ENCODE measurements at regions not wholly inside any gene's neighbourhood (a gene's known extent, or its start where the extent isn't known, plus 50 kb on each side); places are given as distances from the start of the nearest gene placed in this dataset.

DNA sequence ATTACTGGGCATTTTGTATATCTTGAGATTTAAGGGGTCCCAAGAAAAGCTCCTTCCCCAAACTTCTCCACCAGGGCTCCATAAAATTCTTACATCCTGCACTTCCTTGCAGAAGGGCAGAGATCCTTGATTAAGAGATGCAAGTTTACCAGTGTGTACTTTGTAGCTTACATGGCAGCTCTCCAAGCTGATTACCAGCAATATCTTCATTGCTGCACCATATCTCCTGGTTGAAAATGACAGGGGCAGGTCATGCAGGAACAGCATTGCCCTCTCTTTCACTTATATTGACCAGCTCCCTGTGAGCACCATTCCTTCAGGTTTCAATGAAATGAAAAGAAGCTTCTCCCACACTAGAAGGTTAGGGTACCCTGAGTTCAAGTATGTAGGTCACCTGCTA lies 184.6 kb upstream of the PHYHIPL start:
- H3K36me3 Mint-ChIP-seq (ENCODE audit: low read depth) = peaks cover 12% of the 10 kb centered on the region
- DNase-seq (ENCODE audit: low spot score) (no peak), ATAC-seq (no peak)
- H3K27me3 Mint-ChIP-seq (ENCODE audit: insufficient read depth, low read depth, poor library complexity) = peaks cover 6% of the 10 kb centered on the region
- Histone ChIP-seq H3K36me3 (ENCODE audit: insufficient read depth) (no peaks in the 10 kb centered on the region), H3K27ac (ENCODE audit: low read depth) (no peak overlapping the region), H3K4me2 (no peak overlapping the region), H2AFZ (no peak overlapping the region), H3K79me2 (replicated peaks; ENCODE audit: insufficient read depth) (no peaks in the 10 kb centered on the region), H3F3A (replicated peaks; ENCODE audit: low read depth) (no peaks in the 10 kb centered on the region), H3K9me2 (ENCODE audit: insufficient read depth) (no peaks in the 10 kb centered on the region), H3K4me3 (no peak overlapping the region), H4K20me1 (replicated peaks; ENCODE audit: insufficient read depth) (no peaks in the 10 kb centered on the region), H3K27me3 (ENCODE audit: insufficient read depth) (no peaks in the 10 kb centered on the region), H3K4me1 (ENCODE audit: insufficient read depth) (peaks cover 2% of the 10 kb centered on the region; the same call in 1 of the 2 replicates)
- peaks cover 22% of the 10 kb centered on the region for H3K9me3 Mint-ChIP-seq
- H3K27ac Mint-ChIP-seq = no peak overlapping the region
- TF ChIP-seq POLR2AphosphoS5 (IDR thresholded peaks at IDR 0.05; ENCODE audit: low read depth) = no peak
- TF ChIP-seq REST (IDR thresholded peaks at IDR 0.05; ENCODE audit: unreplicated experiment) = no peak
- TF ChIP-seq NANOG (IDR thresholded peaks at IDR 0.05; ENCODE audit: borderline replicate concordance) = no peak
- TF ChIP-seq STAT1 (IDR thresholded peaks at IDR 0.05; ENCODE audit: unreplicated experiment) = no peak
- no peak for TF ChIP-seq ZNF114 (CRISPR knock-in tag; IDR thresholded peaks at IDR 0.05)
- TF ChIP-seq ZNF331 (CRISPR knock-in tag; IDR thresholded peaks at IDR 0.05; ENCODE audit: low read depth) = no peak
- TF ChIP-seq CREB1 (CRISPR knock-in tag; IDR thresholded peaks at IDR 0.05; ENCODE audit: low read depth) = no peak
- TF ChIP-seq, protein P1, sequence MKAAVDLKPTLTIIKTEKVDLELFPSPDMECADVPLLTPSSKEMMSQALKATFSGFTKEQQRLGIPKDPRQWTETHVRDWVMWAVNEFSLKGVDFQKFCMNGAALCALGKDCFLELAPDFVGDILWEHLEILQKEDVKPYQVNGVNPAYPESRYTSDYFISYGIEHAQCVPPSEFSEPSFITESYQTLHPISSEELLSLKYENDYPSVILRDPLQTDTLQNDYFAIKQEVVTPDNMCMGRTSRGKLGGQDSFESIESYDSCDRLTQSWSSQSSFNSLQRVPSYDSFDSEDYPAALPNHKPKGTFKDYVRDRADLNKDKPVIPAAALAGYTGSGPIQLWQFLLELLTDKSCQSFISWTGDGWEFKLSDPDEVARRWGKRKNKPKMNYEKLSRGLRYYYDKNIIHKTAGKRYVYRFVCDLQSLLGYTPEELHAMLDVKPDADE (IDR thresholded peaks at IDR 0.05) = no peak
- TF ChIP-seq JUNB (IDR thresholded peaks at IDR 0.05; ENCODE audit: unreplicated experiment) = no peak
- TF ChIP-seq, protein P2, sequence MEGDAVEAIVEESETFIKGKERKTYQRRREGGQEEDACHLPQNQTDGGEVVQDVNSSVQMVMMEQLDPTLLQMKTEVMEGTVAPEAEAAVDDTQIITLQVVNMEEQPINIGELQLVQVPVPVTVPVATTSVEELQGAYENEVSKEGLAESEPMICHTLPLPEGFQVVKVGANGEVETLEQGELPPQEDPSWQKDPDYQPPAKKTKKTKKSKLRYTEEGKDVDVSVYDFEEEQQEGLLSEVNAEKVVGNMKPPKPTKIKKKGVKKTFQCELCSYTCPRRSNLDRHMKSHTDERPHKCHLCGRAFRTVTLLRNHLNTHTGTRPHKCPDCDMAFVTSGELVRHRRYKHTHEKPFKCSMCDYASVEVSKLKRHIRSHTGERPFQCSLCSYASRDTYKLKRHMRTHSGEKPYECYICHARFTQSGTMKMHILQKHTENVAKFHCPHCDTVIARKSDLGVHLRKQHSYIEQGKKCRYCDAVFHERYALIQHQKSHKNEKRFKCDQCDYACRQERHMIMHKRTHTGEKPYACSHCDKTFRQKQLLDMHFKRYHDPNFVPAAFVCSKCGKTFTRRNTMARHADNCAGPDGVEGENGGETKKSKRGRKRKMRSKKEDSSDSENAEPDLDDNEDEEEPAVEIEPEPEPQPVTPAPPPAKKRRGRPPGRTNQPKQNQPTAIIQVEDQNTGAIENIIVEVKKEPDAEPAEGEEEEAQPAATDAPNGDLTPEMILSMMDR (conservative IDR thresholded peaks at IDR 0.05; ENCODE audit: low read depth in 2 of 2) = no peak
- TF ChIP-seq EZH2phosphoT487 (IDR thresholded peaks at IDR 0.05; ENCODE audit: unreplicated experiment) = no peak
- no peak overlapping the region for H3K4me3 Mint-ChIP-seq
- H3K4me1 Mint-ChIP-seq = peaks cover 2% of the 10 kb centered on the region; the same call in 1 of the 3 replicates

Data from GM23338 (cell line).